ENCODE measurements at regions not wholly inside any gene's neighbourhood (a gene's known extent, or its start where the extent isn't known, plus 50 kb on each side); places are given as distances from the start of the nearest gene placed in this dataset.

GRCh38 chr16:13480801-13481200, 439.2 kb upstream of the ERCC4 start:
- no peak for TF ChIP-seq POLR2A (IDR thresholded peaks at IDR 0.05; ENCODE audit: low read length)
- no peak for TF ChIP-seq GATA1 (IDR thresholded peaks at IDR 0.05; ENCODE audit: low read depth, low read length)

Data from erythroblast (primary cell).